H1 (cell line): ENCODE measurements at regions not wholly inside any gene's neighbourhood (a gene's known extent, or its start where the extent isn't known, plus 50 kb on each side); places are given as distances from the start of the nearest gene placed in this dataset.

Experiments
- CTCF ChIA-PET: fragments of 300-600 bp; sonication (Branson Sonifier 250); formaldehyde crosslinking; loops from one replicate; lab custom pipeline; 2021; ENCODE audit not compliant: partially characterized antibody; lab: Charles Lee
- POLR2A ChIA-PET: fragments of 300-600 bp; sonication (Branson Sonifier 250); formaldehyde crosslinking; loops from one replicate; lab custom pipeline; 2021; ENCODE audit warnings: inconsistent platforms; ENCODE audit not compliant: partially characterized antibody; lab: Charles Lee
- DNase-seq, 2 experiments: peaks; one replicate each; pipeline versions ENCODE4 v3.0.0 to v3.0.0-alpha.2; 2010 to 2022; ENCODE audit warnings: low spot score in 2 of 2, low read depth in 1 of 2, mixed read lengths in 1 of 2
- FAIRE-seq: peaks from 2 replicates; lab custom pipeline; 2011; peaks lifted over from hg19 to GRCh38; lab: Jason Lieb, UNC
- H2AFZ ChIP-seq: 2 replicates; pipeline ENCODE4 v1.8.1; 2012; ENCODE audit warnings: low read length, inconsistent platforms
- H2AK5ac ChIP-seq: 2 replicates; pipeline ENCODE4 v1.6.1; 2013; ENCODE audit warnings: low read depth, low read length
- H2BK120ac ChIP-seq: replicated peaks from 2 replicates; pipeline ENCODE3; 2013; ENCODE audit warnings: low read depth, low read length, inconsistent platforms
- H2BK12ac ChIP-seq: 2 replicates; pipeline ENCODE4 v1.6.1; 2013; ENCODE audit warnings: low read depth, low read length
- H2BK15ac ChIP-seq: 2 replicates; pipeline ENCODE4 v1.6.1; 2013; ENCODE audit warnings: low read length
- H2BK20ac ChIP-seq: 2 replicates; pipeline ENCODE4 v1.6.1; 2013; ENCODE audit warnings: low read length
- H2BK5ac ChIP-seq: 2 replicates; pipeline ENCODE4 v1.6.1; 2013; ENCODE audit warnings: low read depth, low read length
- H3K14ac ChIP-seq: 2 replicates; pipeline ENCODE4 v1.6.1; 2013; ENCODE audit warnings: inconsistent platforms; ENCODE audit not compliant: insufficient read length
- H3K18ac ChIP-seq: 2 replicates; pipeline ENCODE4 v1.6.1; 2013; ENCODE audit warnings: low read length; ENCODE audit errors: extremely low read depth
- H3K23ac ChIP-seq: 2 replicates; pipeline ENCODE4 v1.6.1; 2013; ENCODE audit warnings: inconsistent platforms; ENCODE audit not compliant: insufficient read length
- H3K23me2 ChIP-seq: 2 replicates; pipeline ENCODE4 v1.6.1; 2013; ENCODE audit warnings: low read depth, low read length
- H3K27ac ChIP-seq: 2 replicates; pipeline ENCODE4 v1.6.1; 2011; ENCODE audit warnings: low read depth, low read length, inconsistent platforms
- H3K27me3 ChIP-seq, 4 experiments: replicated peaks in 1 of 4; 1 replicate in 1 of 4; 2 replicates in 3 of 4; pipeline versions ENCODE4 v1.6.1 to v1.8.1; 2011 to 2013; ENCODE audit warnings: low read length in 3 of 4, mild to moderate bottlenecking in 3 of 4, inconsistent platforms in 2 of 4, mixed read lengths in 2 of 4, moderate library complexity in 1 of 4; ENCODE audit not compliant: control insufficient read depth in 3 of 4, insufficient read depth in 3 of 4; ENCODE audit errors: extremely low read depth in 1 of 4
- H3K36me3 ChIP-seq, 4 experiments: 2 replicates each; pipeline versions ENCODE4 v1.6.1 to v1.8.1; 2011 to 2013; ENCODE audit warnings: mild to moderate bottlenecking in 4 of 4, low read length in 3 of 4, moderate library complexity in 2 of 4, control low read depth in 1 of 4, inconsistent platforms in 1 of 4; ENCODE audit not compliant: insufficient read depth in 4 of 4, control insufficient read depth in 2 of 4
- H3K4ac ChIP-seq: replicated peaks from 2 replicates; pipeline ENCODE3; 2013; ENCODE audit warnings: low read length, low read depth, mixed read lengths, inconsistent platforms; ENCODE audit not compliant: insufficient read length
- H3K4me1 ChIP-seq, 4 experiments: replicated peaks in 1 of 4; 1 replicate in 1 of 4; 2 replicates in 3 of 4; pipeline versions ENCODE4 v1.6.1 to v1.8.1; 2011 to 2013; ENCODE audit warnings: low read length in 3 of 4, inconsistent platforms in 2 of 4, mixed read lengths in 1 of 4; ENCODE audit not compliant: insufficient read depth in 4 of 4, control insufficient read depth in 3 of 4
- H3K4me2 ChIP-seq, 2 experiments: 2 replicates each; pipeline versions ENCODE4 v1.6.1 to v1.8.1; 2011 to 2013; ENCODE audit warnings: low read depth in 2 of 2, low read length in 2 of 2, control low read depth in 1 of 2, inconsistent platforms in 1 of 2, mild to moderate bottlenecking in 1 of 2; ENCODE audit not compliant: insufficient read depth in 1 of 2
- H3K4me3 ChIP-seq, 4 experiments: fragments of 200-600, 300-600 bp in 1 of 4; sonication (generic), shearing (Covaris generic), sonication (Bioruptor Twin) in 1 of 4; 2 replicates each; pipeline versions ENCODE4 v1.5.1 to v1.8.1; 2011 to 2016; ENCODE audit warnings: low read length in 4 of 4, low read depth in 3 of 4, control low read depth in 2 of 4, inconsistent platforms in 2 of 4, mild to moderate bottlenecking in 2 of 4, mixed read lengths in 1 of 4, moderate library complexity in 1 of 4; ENCODE audit not compliant: insufficient read depth in 2 of 4; ENCODE audit errors: extremely low read depth in 1 of 4
- H3K56ac ChIP-seq: replicated peaks from 2 replicates; pipeline ENCODE3; 2013; ENCODE audit warnings: low read depth, mild to moderate bottlenecking, mixed read lengths, low read length, inconsistent platforms; ENCODE audit not compliant: insufficient read length
- H3K79me1 ChIP-seq: 2 replicates; pipeline ENCODE4 v1.6.1; 2013; ENCODE audit warnings: low read depth, low read length, control low read depth
- H3K79me2 ChIP-seq, 2 experiments: 2 replicates each; pipeline versions ENCODE4 v1.6.1 to v1.8.1; 2012 to 2013; ENCODE audit warnings: low read length in 2 of 2, mild to moderate bottlenecking in 2 of 2, inconsistent platforms in 1 of 2; ENCODE audit not compliant: insufficient read depth in 2 of 2, control insufficient read depth in 1 of 2
- H3K9ac ChIP-seq, 4 experiments: replicated peaks in 1 of 4; 1 replicate in 1 of 4; 2 replicates in 3 of 4; pipeline versions ENCODE4 v1.6.1 to v1.8.1; 2011 to 2013; ENCODE audit warnings: low read depth in 3 of 4, low read length in 3 of 4, control low read depth in 2 of 4, mild to moderate bottlenecking in 2 of 4, moderate library complexity in 2 of 4, inconsistent platforms in 1 of 4; ENCODE audit errors: extremely low read depth in 1 of 4
- H3K9me3 ChIP-seq, 2 experiments: 2 replicates each; pipeline versions ENCODE4 v1.6.1 to v1.8.1; 2012 to 2013; ENCODE audit warnings: mild to moderate bottlenecking in 2 of 2, moderate library complexity in 2 of 2, control low read depth in 1 of 2, inconsistent platforms in 1 of 2, low read depth in 1 of 2, low read length in 1 of 2, mixed read lengths in 1 of 2; ENCODE audit not compliant: insufficient read depth in 2 of 2
- H4K20me1 ChIP-seq, 2 experiments: replicated peaks in 1 of 2; 2 replicates each; pipeline versions ENCODE3 to v1.8.1; 2011 to 2013; ENCODE audit warnings: inconsistent platforms in 2 of 2, low read length in 2 of 2, mild to moderate bottlenecking in 1 of 2; ENCODE audit not compliant: insufficient read depth in 2 of 2, control insufficient read depth in 1 of 2
- H4K5ac ChIP-seq: 2 replicates; pipeline ENCODE4 v1.6.1; 2013; ENCODE audit warnings: low read length, low read depth, mixed read lengths, inconsistent platforms; ENCODE audit not compliant: insufficient read length
- H4K8ac ChIP-seq: 2 replicates; pipeline ENCODE4 v1.8.0; 2013; ENCODE audit warnings: mild to moderate bottlenecking, moderate library complexity, low read length, inconsistent platforms; ENCODE audit not compliant: insufficient read depth; ENCODE audit errors: extremely low read depth
- H4K91ac ChIP-seq: replicated peaks from 2 replicates; pipeline ENCODE3; 2013; ENCODE audit warnings: low read length, mixed read lengths, inconsistent platforms; ENCODE audit not compliant: insufficient read length
- CHD2 ChIP-seq: IDR thresholded peaks from 2 replicates; pipeline ENCODE4 v1.6.1; 2012; ENCODE audit warnings: low read length, improper control_type of control experiment
- GABPA ChIP-seq: IDR thresholded peaks from 2 replicates; pipeline ENCODE4 v1.6.1; 2011; ENCODE audit warnings: mild to moderate bottlenecking, low read length, moderate library complexity, borderline replicate concordance; ENCODE audit not compliant: insufficient read depth
- GTF2F1 ChIP-seq: IDR thresholded peaks from 2 replicates; pipeline ENCODE4 v1.6.1; 2012; ENCODE audit warnings: low read depth, low read length, improper control_type of control experiment, borderline replicate concordance
- JUND ChIP-seq: IDR thresholded peaks from 2 replicates; pipeline ENCODE4 v1.6.1; 2011; ENCODE audit warnings: mild to moderate bottlenecking, improper control_type of control experiment, low read length
- KDM1A ChIP-seq: fragments of 200-600, 300-600 bp; sonication (generic); IDR thresholded peaks from 2 replicates; pipeline ENCODE4 v1.7.1; 2016; ENCODE audit warnings: mild to moderate bottlenecking, low read length, borderline replicate concordance
- KDM4A ChIP-seq: IDR thresholded peaks from one replicate; pipeline ENCODE4 v1.7.1; 2012; ENCODE audit warnings: low read depth, mild to moderate bottlenecking, moderate library complexity, low read length, inconsistent platforms; ENCODE audit not compliant: severe bottlenecking
- POU5F1 ChIP-seq: IDR thresholded peaks from 2 replicates; pipeline ENCODE4 v1.6.1; 2011; ENCODE audit warnings: low read depth, mild to moderate bottlenecking, low read length, moderate library complexity
- WGBS, 2 experiments: shearing (Covaris generic) in 1 of 2; methylation state at CpG; one replicate each; pipeline versions ENCODE4 v1.1.6 to v1.1.7; 2013 to 2015; ENCODE audit warnings: low lambda C conversion rate in 2 of 2, mixed read lengths in 2 of 2, inconsistent platforms in 1 of 2, low coverage in 1 of 2, missing lambda C conversion rate in 1 of 2; ENCODE audit not compliant: insufficient replicate concordance in 2 of 2, insufficient coverage in 1 of 2, insufficient read length in 1 of 2; ENCODE audit errors: extremely low coverage in 1 of 2, missing lambda C conversion rate in 1 of 2; 5-methylcytosine and 5-hydroxymethylcytosine counted together

DNA sequence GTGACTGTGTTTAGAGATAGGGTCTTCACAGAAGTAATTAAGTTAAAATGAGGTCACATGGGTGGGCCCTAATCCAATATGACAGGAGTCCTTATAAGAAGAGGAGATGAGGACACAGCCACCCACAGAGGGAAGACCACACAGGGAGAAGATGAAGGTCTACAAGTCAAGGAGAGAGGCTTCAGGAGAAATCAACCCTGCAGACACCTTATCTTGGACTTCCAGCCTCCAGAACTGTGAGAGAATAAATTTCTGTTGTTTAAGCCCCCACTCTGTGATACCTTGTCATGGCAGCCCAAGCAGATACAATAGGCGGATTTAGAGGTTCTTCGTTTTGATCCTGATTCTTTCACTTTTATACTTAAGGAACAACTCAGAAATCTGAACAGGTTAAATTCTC, 63.5 kb upstream of the NEDD9 start:
- no peaks in the 10 kb centered on the region for H3K79me2 ChIP-seq
- FAIRE-seq (no peak), DNase-seq (no peak)
- no peak overlapping the region for H2BK5ac ChIP-seq
- no peaks in the 10 kb centered on the region for H3K23me2 ChIP-seq
- no peaks in the 10 kb centered on the region for H3K79me1 ChIP-seq
- no peak overlapping the region for H3K14ac ChIP-seq
- H3K36me3 ChIP-seq, result no peaks in the 10 kb centered on the region; a peak in 1 of 8 replicates
- no peak overlapping the region for H2AK5ac ChIP-seq
- no peak overlapping the region for H3K4me2 ChIP-seq
- no peak overlapping the region for H2BK12ac ChIP-seq
- no peak overlapping the region for H3K18ac ChIP-seq
- no peak overlapping the region for H4K8ac ChIP-seq
- H3K27ac ChIP-seq, result no peak overlapping the region
- ChIA-PET CTCF (no interaction called here), POLR2A (no interaction called here)
- H4K5ac ChIP-seq, result no peak overlapping the region
- no peak overlapping the region for H3K56ac ChIP-seq
- no peak overlapping the region for H4K91ac ChIP-seq
- H2BK20ac ChIP-seq, result no peak overlapping the region
- H4K20me1 ChIP-seq, result no peaks in the 10 kb centered on the region
- no peak overlapping the region for H2BK120ac ChIP-seq
- no peaks in the 10 kb centered on the region for H3K27me3 ChIP-seq
- H3K9me3 ChIP-seq, result 0 out of 4 replicates have a peak, but pooled peaks cover 0 to 12% of the 10 kb centered on the region in 2 experiments
- H2AFZ ChIP-seq, result no peak overlapping the region
- H2BK15ac ChIP-seq, result no peak overlapping the region
- no peak overlapping the region for H3K4ac ChIP-seq
- no peak overlapping the region for H3K9ac ChIP-seq
- 93% methylated on average over 2 of the region's 2 CpGs; no CpG with 5 or more reads in 1 of the 2 experiments for WGBS, 2 experiments
- H3K23ac ChIP-seq, result no peak overlapping the region
- H3K4me1 ChIP-seq, result peaks cover 0 to 5% (median 0%) of the 10 kb centered on the region in 4 experiments; a peak in 1 of 7 replicates
- H3K4me3 ChIP-seq, result no peak overlapping the region
- TF ChIP-seq CHD2, result no peak
- no peak for TF ChIP-seq KDM4A
- no peak for TF ChIP-seq KDM1A
- no peak for TF ChIP-seq JUND
- TF ChIP-seq GABPA, result no peak
- no peak for TF ChIP-seq GTF2F1
- TF ChIP-seq POU5F1, result no peak
